Fibroblast of lung (primary cell): ENCODE measurements at regions not wholly inside any gene's neighbourhood (a gene's known extent, or its start where the extent isn't known, plus 50 kb on each side); places are given as distances from the start of the nearest gene placed in this dataset.

Experiments used
- DNase-seq, 2 donors: peaks; one replicate each; pipeline versions ENCODE4 v3.0.0 to v3.0.0-alpha.2; 2010; ENCODE audit warnings: low read depth in 2 of 2
- H2AFZ ChIP-seq: 2 replicates; pipeline ENCODE4 v1.5.1; 2012; ENCODE audit warnings: low read length, control low read depth, inconsistent platforms
- H3K27ac ChIP-seq: 2 replicates; pipeline ENCODE4 v1.5.1; 2011; ENCODE audit warnings: low read length, control low read depth; ENCODE audit not compliant: insufficient read depth
- H3K27me3 ChIP-seq: 2 replicates; pipeline ENCODE4 v1.5.1; 2011; ENCODE audit warnings: mild to moderate bottlenecking, low read length; ENCODE audit not compliant: control insufficient read depth, insufficient read depth
- H3K36me3 ChIP-seq: 2 replicates; pipeline ENCODE4 v1.5.1; 2011; ENCODE audit warnings: low read length; ENCODE audit not compliant: control insufficient read depth, insufficient read depth
- H3K4me1 ChIP-seq: 2 replicates; pipeline ENCODE4 v1.5.1; 2011; ENCODE audit warnings: low read length; ENCODE audit not compliant: control insufficient read depth, insufficient read depth; ENCODE audit errors: extremely low read depth
- H3K4me2 ChIP-seq: 2 replicates; pipeline ENCODE4 v1.5.1; 2011; ENCODE audit warnings: low read length, control low read depth; ENCODE audit not compliant: insufficient read depth; ENCODE audit errors: extremely low read depth
- H3K4me3 ChIP-seq, 4 experiments: fragments of 200-600 bp in 1 of 4; sonication (generic) in 1 of 4; replicated peaks in 1 of 4; 2 replicates each; pipeline ENCODE4 v1.5.1; 2011 to 2016; ENCODE audit warnings: low read length in 4 of 4, low read depth in 3 of 4, mild to moderate bottlenecking in 3 of 4, control low read depth in 2 of 4, inconsistent platforms in 1 of 4, mixed read lengths in 1 of 4; ENCODE audit not compliant: insufficient read depth in 1 of 4; ENCODE audit errors: control extremely low read depth in 1 of 4
- H3K79me2 ChIP-seq: 2 replicates; pipeline ENCODE4 v1.5.1; 2012; ENCODE audit warnings: mild to moderate bottlenecking, low read length, inconsistent platforms; ENCODE audit not compliant: control insufficient read depth, insufficient read depth
- H3K9ac ChIP-seq: 2 replicates; pipeline ENCODE4 v1.5.1; 2011; ENCODE audit warnings: mild to moderate bottlenecking, low read length, control low read depth; ENCODE audit not compliant: insufficient read depth
- H3K9me3 ChIP-seq: 2 replicates; pipeline ENCODE4 v1.5.1; 2012; ENCODE audit warnings: low read depth, low read length; ENCODE audit not compliant: control insufficient read depth, insufficient read depth
- H4K20me1 ChIP-seq: 2 replicates; pipeline ENCODE4 v1.5.1; 2011; ENCODE audit warnings: low read length; ENCODE audit not compliant: control insufficient read depth, insufficient read depth; ENCODE audit errors: extremely low read depth
- EZH2 ChIP-seq: IDR thresholded peaks from 2 replicates; pipeline ENCODE4 v1.5.1; 2012; ENCODE audit warnings: low read length, control low read depth, mild to moderate bottlenecking; ENCODE audit errors: missing control alignments
- TF ChIP-seq, protein P1 (sequence below), 2 donors: IDR thresholded peaks in 1 of 2; conservative IDR thresholded peaks in 1 of 2; 1 replicate in 1 of 2; 2 replicates in 1 of 2; pipeline ENCODE4 v1.5.1; 2011 to 2012; ENCODE audit warnings: low read length in 2 of 2, control low read depth in 1 of 2, inconsistent platforms in 1 of 2, low read depth in 1 of 2, mild to moderate bottlenecking in 1 of 2

DNA sequence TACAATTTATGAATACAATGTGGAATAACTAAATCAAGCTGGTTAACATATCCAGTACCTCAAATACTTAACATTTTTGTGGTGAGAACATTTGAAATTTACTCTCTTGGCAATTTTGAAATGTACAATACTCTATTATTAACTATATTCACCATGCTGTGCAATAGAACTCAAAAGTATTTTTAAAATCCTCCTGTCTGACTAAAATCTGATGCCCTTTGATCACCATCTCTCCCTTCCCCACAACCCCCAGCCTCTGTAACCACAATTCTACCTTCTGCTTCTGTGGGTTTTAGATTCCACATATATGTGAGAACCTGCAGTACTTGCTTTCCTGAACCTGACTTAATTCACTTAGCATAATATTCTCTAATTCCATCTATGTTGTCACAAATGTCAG, 71.6 kb upstream of the ALOX12 start:
- H3K27me3 ChIP-seq: no peaks in the 10 kb centered on the region
- no peak overlapping the region for H3K9ac ChIP-seq
- no peak overlapping the region for H2AFZ ChIP-seq
- no peaks in the 10 kb centered on the region for H3K79me2 ChIP-seq
- DNase-seq: peak in 1 of 2 donors; percentile 18
- H3K4me1 ChIP-seq: peaks cover 3% of the 10 kb centered on the region
- TF ChIP-seq, protein P1, sequence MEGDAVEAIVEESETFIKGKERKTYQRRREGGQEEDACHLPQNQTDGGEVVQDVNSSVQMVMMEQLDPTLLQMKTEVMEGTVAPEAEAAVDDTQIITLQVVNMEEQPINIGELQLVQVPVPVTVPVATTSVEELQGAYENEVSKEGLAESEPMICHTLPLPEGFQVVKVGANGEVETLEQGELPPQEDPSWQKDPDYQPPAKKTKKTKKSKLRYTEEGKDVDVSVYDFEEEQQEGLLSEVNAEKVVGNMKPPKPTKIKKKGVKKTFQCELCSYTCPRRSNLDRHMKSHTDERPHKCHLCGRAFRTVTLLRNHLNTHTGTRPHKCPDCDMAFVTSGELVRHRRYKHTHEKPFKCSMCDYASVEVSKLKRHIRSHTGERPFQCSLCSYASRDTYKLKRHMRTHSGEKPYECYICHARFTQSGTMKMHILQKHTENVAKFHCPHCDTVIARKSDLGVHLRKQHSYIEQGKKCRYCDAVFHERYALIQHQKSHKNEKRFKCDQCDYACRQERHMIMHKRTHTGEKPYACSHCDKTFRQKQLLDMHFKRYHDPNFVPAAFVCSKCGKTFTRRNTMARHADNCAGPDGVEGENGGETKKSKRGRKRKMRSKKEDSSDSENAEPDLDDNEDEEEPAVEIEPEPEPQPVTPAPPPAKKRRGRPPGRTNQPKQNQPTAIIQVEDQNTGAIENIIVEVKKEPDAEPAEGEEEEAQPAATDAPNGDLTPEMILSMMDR (conservative IDR thresholded peaks at IDR 0.05 in 1 of 2, IDR thresholded peaks at IDR 0.05 in 1 of 2; ENCODE audit: low read depth in 1 of 2, low read length in 2 of 2): no peak
- no peak for TF ChIP-seq EZH2
- H3K4me2 ChIP-seq: no peak overlapping the region
- no peaks in the 10 kb centered on the region for H4K20me1 ChIP-seq
- H3K27ac ChIP-seq: no peak overlapping the region
- H3K36me3 ChIP-seq: no peaks in the 10 kb centered on the region
- H3K9me3 ChIP-seq: no peaks in the 10 kb centered on the region
- H3K4me3 ChIP-seq: no peak overlapping the region

DNA sequence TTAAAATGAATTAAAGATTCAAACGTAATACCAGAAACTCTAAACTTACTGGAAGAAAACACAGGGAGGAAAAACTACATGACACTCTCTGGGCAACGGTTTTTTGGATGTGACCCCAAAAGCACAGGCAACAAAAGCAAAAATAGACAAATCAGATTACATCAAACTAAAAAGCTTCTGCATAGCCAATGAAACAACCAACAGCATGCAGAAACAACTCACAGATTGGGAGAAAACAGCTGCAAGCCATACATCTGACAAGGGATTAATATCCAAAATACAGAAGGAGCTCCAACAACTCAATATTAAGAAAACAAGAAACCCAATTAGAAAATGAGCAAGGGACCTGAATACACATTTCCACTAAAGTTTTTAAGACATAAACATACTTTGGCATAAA, 69.2 kb upstream of the ALOX12 start:
- Histone ChIP-seq H2AFZ (no peak overlapping the region), H3K4me3 (no peak overlapping the region), H3K4me1 (peaks cover 3% of the 10 kb centered on the region), H3K27me3 (no peaks in the 10 kb centered on the region), H3K36me3 (no peaks in the 10 kb centered on the region), H3K9ac (no peak overlapping the region), H4K20me1 (no peaks in the 10 kb centered on the region), H3K27ac (no peak overlapping the region), H3K4me2 (no peak overlapping the region), H3K9me3 (no peaks in the 10 kb centered on the region), H3K79me2 (no peaks in the 10 kb centered on the region)
- TF ChIP-seq, protein P1 (conservative IDR thresholded peaks at IDR 0.05 in 1 of 2, IDR thresholded peaks at IDR 0.05 in 1 of 2; ENCODE audit: low read depth in 1 of 2, low read length in 2 of 2): no peak
- TF ChIP-seq EZH2: no peak
- DNase-seq: peak in 1 of 2 donors; percentile 61

DNA sequence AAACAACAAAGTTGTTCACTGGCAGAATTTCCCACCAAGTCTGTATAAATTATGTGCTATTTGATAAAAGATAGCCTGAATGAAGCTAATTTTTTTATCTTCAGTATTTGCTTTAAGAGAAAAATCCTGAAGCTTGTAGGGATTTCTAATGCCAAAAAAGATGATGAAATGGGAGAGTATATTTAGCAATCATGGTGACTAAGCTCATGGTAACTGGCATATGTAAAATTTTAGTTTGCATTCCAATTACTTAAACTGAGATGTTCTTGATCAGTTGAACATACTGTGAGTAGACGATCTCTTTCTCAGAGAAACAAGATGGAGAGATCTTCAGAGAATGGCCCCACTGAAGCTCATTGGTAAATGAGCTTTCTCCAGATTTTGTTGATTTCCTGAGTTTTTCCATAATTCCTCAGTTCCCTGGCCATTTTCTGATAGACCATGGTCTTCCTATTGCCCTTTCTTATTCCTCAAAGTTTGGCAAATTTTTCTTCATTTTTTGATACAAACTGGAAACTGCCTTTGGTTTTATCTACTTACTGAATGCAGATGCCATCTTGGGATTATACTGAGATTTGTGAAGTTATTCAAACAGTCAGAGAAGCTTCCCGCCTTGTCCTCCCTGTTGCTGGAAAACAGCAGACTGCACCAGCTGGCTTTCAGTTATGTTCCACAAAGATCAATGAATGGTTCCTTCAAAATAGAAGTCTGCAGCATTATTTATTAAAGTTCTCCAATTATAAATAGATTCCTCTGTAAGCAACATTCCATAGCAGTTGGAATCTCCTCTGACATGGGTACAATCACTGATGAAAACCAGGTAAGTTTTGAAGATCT, 68.3 kb upstream of the ALOX12 start:
- H2AFZ ChIP-seq: no peak overlapping the region
- no peaks in the 10 kb centered on the region for H3K9me3 ChIP-seq
- H3K4me2 ChIP-seq: no peak overlapping the region
- H3K27me3 ChIP-seq: no peaks in the 10 kb centered on the region
- H4K20me1 ChIP-seq: no peaks in the 10 kb centered on the region
- H3K79me2 ChIP-seq: no peaks in the 10 kb centered on the region
- TF ChIP-seq, protein P1 (conservative IDR thresholded peaks at IDR 0.05 in 1 of 2, IDR thresholded peaks at IDR 0.05 in 1 of 2; ENCODE audit: low read depth in 1 of 2, low read length in 2 of 2): no peak
- no peak for TF ChIP-seq EZH2
- H3K4me3 ChIP-seq: peak overlapping the region in 1 of 4 experiments; percentile 15
- no peaks in the 10 kb centered on the region for H3K36me3 ChIP-seq
- H3K4me1 ChIP-seq: peaks cover 3% of the 10 kb centered on the region
- peak; percentile 35 to 93 for DNase-seq
- no peak overlapping the region for H3K27ac ChIP-seq
- H3K9ac ChIP-seq: no peak overlapping the region
